ENCODE measurements at regions not wholly inside any gene's neighbourhood (a gene's known extent, or its start where the extent isn't known, plus 50 kb on each side); places are given as distances from the start of the nearest gene placed in this dataset.

DNA sequence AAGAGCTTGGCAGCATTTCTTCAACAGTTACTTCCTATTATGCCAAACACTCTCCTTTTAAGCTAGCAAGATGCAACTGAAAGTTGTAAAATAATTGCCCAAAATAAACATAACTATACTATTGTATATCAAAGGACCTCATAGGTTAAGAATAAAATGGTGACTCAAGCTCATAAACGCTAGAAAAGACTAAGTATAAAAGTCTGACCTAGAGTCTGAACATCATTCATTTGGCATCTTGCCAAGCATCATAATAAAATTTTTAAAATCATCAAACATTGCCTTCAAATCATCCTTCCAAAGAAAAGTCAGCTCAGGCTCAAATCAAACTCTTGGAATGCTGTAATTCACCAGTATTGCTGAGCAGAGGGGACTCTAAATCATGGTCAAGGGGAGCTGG, 281.2 kb downstream of the QDPR start:
- Mint-ChIP-seq H3K36me3 (ENCODE audit: low read depth) (no peaks in the 10 kb centered on the region), H3K27ac (no peak overlapping the region), H3K27me3 (ENCODE audit: low read depth) (peaks cover 10% of the 10 kb centered on the region), H3K4me1 (ENCODE audit: low read depth) (no peaks in the 10 kb centered on the region), H3K4me3 (no peak overlapping the region), H3K9me3 (ENCODE audit: insufficient read depth) (no peaks in the 10 kb centered on the region)
- ChIA-PET CTCF (interaction anchor here (1.4 kb wide), 1 partner anchor 94 kb away, joined by 3 read pairs; no protein-coding TSS in a partner anchor), POLR2A (no interaction called here)
- DNase-seq (no peak), ATAC-seq (no peak)

GRCh38 chr4:17220816-17221215, 291.1 kb downstream of the QDPR start:
- CTCF ChIA-PET, result no interaction called here
- POLR2A ChIA-PET, result no interaction called here

GRCh38 chr4:17218786-17219185, 293.1 kb downstream of the QDPR start:
- CTCF ChIA-PET, result no interaction called here
- no peaks in the 10 kb centered on the region for H3K4me1 Mint-ChIP-seq (ENCODE audit: low read depth)
- no peaks in the 10 kb centered on the region for H3K36me3 Mint-ChIP-seq (ENCODE audit: low read depth)
- no peak for DNase-seq
- no peak overlapping the region for H3K4me3 Mint-ChIP-seq
- ATAC-seq, result no peak
- H3K27me3 Mint-ChIP-seq (ENCODE audit: low read depth), result no peaks in the 10 kb centered on the region
- H3K9me3 Mint-ChIP-seq (ENCODE audit: insufficient read depth), result no peaks in the 10 kb centered on the region
- POLR2A ChIA-PET, result no interaction called here
- H3K27ac Mint-ChIP-seq, result no peak overlapping the region

More at GRCh38 chr4:17220816-17221215, 291.1 kb downstream of the QDPR start:
- H3K4me3 Mint-ChIP-seq, result no peak overlapping the region
- no peaks in the 10 kb centered on the region for H3K9me3 Mint-ChIP-seq (ENCODE audit: insufficient read depth)
- no peak for DNase-seq
- H3K4me1 Mint-ChIP-seq (ENCODE audit: low read depth), result no peaks in the 10 kb centered on the region
- no peak overlapping the region for H3K27ac Mint-ChIP-seq
- no peaks in the 10 kb centered on the region for H3K27me3 Mint-ChIP-seq (ENCODE audit: low read depth)
- H3K36me3 Mint-ChIP-seq (ENCODE audit: low read depth), result no peaks in the 10 kb centered on the region
- ATAC-seq, result no peak

GRCh38 chr4:17206829-17207801, 304.8 kb downstream of the QDPR start:
- DNase-seq (no peak), ATAC-seq (no peak)
- H3K27ac Mint-ChIP-seq, result no peak overlapping the region
- no peaks in the 10 kb centered on the region for H3K36me3 Mint-ChIP-seq (ENCODE audit: low read depth)
- peaks cover 10% of the 10 kb centered on the region for H3K27me3 Mint-ChIP-seq (ENCODE audit: low read depth)
- H3K9me3 Mint-ChIP-seq (ENCODE audit: insufficient read depth), result no peaks in the 10 kb centered on the region
- ChIA-PET CTCF (no interaction called here), POLR2A (no interaction called here)
- no peak overlapping the region for H3K4me3 Mint-ChIP-seq
- no peaks in the 10 kb centered on the region for H3K4me1 Mint-ChIP-seq (ENCODE audit: low read depth)

DNA sequence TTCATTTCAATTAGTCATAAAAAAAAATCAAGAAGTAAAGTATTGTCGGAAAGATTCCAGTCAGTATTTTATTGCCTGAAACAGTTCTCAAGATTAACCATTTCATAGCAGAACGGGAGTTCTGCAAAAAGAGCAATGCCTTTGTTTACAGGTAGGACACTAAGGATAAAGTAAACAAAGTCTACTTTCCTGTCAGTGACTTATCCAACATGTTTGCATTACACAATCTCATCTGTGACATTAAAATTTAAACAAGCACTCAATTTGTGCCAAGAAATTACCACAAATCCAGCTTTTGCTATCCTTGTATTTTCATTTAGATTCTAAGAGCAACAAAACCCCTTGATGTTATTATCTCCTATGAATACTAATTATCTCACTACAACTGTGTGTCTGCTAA, 306.5 kb upstream of the LDB2 start:
- CTCF ChIA-PET, result no interaction called here
- H3K4me1 Mint-ChIP-seq (ENCODE audit: low read depth), result no peaks in the 10 kb centered on the region
- ATAC-seq (no peak), DNase-seq (no peak)
- POLR2A ChIA-PET, result no interaction called here
- H3K27me3 Mint-ChIP-seq (ENCODE audit: low read depth), result peaks cover 11% of the 10 kb centered on the region
- H3K9me3 Mint-ChIP-seq (ENCODE audit: insufficient read depth), result no peaks in the 10 kb centered on the region
- no peaks in the 10 kb centered on the region for H3K36me3 Mint-ChIP-seq (ENCODE audit: low read depth)
- H3K27ac Mint-ChIP-seq, result no peak overlapping the region
- H3K4me3 Mint-ChIP-seq, result no peak overlapping the region

DNA sequence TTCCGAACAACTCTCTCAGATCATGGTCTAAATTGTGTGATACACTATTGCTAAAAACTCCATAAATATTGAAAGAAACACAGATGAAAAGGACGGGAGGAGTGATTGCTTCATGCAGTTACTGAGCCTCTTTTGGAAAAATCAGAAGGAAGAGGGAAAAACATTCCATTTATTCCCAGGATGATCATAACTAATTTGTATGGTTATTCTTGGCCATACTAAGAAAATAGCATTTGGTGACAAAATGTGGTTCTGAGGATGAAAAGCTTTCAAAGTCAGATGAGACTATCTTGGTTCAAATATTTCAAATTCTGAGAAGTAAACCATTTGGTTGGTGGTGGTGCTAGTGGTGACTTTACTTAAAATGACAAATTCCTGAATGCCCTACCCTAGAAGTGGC, 305.4 kb upstream of the LDB2 start:
- ATAC-seq (no peak), DNase-seq (no peak)
- Mint-ChIP-seq H3K27ac (no peak overlapping the region), H3K9me3 (ENCODE audit: insufficient read depth) (no peaks in the 10 kb centered on the region), H3K27me3 (ENCODE audit: low read depth) (peaks cover 15% of the 10 kb centered on the region), H3K4me3 (no peak overlapping the region), H3K36me3 (ENCODE audit: low read depth) (no peaks in the 10 kb centered on the region), H3K4me1 (ENCODE audit: low read depth) (no peaks in the 10 kb centered on the region)
- ChIA-PET CTCF (no interaction called here), POLR2A (no interaction called here)

DNA sequence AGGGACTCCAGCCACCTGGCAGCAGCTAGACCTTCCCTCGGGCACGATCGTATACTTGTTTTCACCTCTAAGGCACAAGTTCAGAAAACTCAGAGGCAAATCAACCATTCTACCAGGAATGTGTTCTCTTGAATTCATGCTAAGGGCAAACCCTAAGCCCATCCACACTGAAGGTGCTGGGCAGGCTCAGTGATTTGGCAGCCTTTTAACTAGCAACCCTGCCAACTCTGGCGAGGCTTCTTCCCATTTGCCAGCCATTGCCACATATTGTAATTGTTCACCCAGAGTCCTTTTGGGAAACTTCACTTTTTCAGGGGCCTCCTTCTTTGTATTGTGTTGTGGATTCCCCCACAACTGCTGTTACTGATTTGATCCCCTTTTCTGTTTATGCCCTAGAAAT, 298.6 kb upstream of the LDB2 start:
- Mint-ChIP-seq H3K27me3 (ENCODE audit: low read depth) (peaks cover 6% of the 10 kb centered on the region), H3K36me3 (ENCODE audit: low read depth) (no peaks in the 10 kb centered on the region), H3K4me3 (no peak overlapping the region), H3K4me1 (ENCODE audit: low read depth) (no peaks in the 10 kb centered on the region), H3K27ac (no peak overlapping the region), H3K9me3 (ENCODE audit: insufficient read depth) (no peaks in the 10 kb centered on the region)
- ChIA-PET CTCF (no interaction called here), POLR2A (no interaction called here)
- ATAC-seq (no peak), DNase-seq (no peak)

GRCh38 chr4:17195461-17196275, 297.2 kb upstream of the LDB2 start:
- no peaks in the 10 kb centered on the region for H3K36me3 Mint-ChIP-seq (ENCODE audit: low read depth)
- no peak overlapping the region for H3K27ac Mint-ChIP-seq
- ChIA-PET POLR2A (no interaction called here), CTCF (no interaction called here)
- no peaks in the 10 kb centered on the region for H3K9me3 Mint-ChIP-seq (ENCODE audit: insufficient read depth)
- DNase-seq (no peak), ATAC-seq (no peak)
- peaks cover 6% of the 10 kb centered on the region for H3K27me3 Mint-ChIP-seq (ENCODE audit: low read depth)
- no peaks in the 10 kb centered on the region for H3K4me1 Mint-ChIP-seq (ENCODE audit: low read depth)
- no peak overlapping the region for H3K4me3 Mint-ChIP-seq

DNA sequence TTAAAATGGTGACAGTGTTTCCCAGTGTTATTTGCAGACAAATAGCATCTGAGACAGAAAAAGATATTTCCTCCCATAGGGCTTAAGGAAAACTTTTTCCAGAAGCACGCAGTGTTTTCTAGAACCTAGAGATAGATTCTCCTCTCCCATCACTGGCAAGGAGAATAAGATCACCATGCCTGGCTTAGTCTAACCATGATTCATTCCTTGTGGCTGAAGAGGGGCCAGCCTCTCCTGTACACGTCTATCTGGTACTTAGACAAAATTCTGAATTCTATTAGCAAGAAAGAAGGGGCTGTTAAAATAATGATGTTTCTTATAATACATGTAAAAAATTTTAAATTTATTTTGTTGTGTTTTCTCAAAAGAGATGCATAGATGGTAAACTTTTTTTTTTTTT, 296.1 kb upstream of the LDB2 start:
- POLR2A ChIA-PET, result no interaction called here
- Mint-ChIP-seq H3K4me1 (ENCODE audit: low read depth) (no peaks in the 10 kb centered on the region), H3K36me3 (ENCODE audit: low read depth) (no peaks in the 10 kb centered on the region), H3K27me3 (ENCODE audit: low read depth) (peaks cover 2% of the 10 kb centered on the region), H3K27ac (no peak overlapping the region), H3K4me3 (no peak overlapping the region), H3K9me3 (ENCODE audit: insufficient read depth) (no peaks in the 10 kb centered on the region)
- no peak for DNase-seq
- CTCF ChIA-PET, result no interaction called here
- ATAC-seq, result no peak

GRCh38 chr4:17189759-17190158, 291.3 kb upstream of the LDB2 start:
- ChIA-PET CTCF (interaction anchor here (0.7 kb wide), 1 partner anchor 132 kb away, joined by 3 read pairs; no protein-coding TSS in a partner anchor), POLR2A (no interaction called here)
- Mint-ChIP-seq H3K9me3 (ENCODE audit: insufficient read depth) (no peaks in the 10 kb centered on the region), H3K36me3 (ENCODE audit: low read depth) (no peaks in the 10 kb centered on the region), H3K27me3 (ENCODE audit: low read depth) (no peaks in the 10 kb centered on the region), H3K27ac (no peak overlapping the region), H3K4me3 (no peak overlapping the region), H3K4me1 (ENCODE audit: low read depth) (no peaks in the 10 kb centered on the region)
- no peak for DNase-seq
- no peak for ATAC-seq

- H3K27ac Mint-ChIP-seq, result no peak overlapping the region
- DNase-seq, result no peak
- H3K27me3 Mint-ChIP-seq (ENCODE audit: low read depth), result no peaks in the 10 kb centered on the region
- H3K36me3 Mint-ChIP-seq (ENCODE audit: low read depth), result no peaks in the 10 kb centered on the region
- POLR2A ChIA-PET, result no interaction called here
- H3K4me1 Mint-ChIP-seq (ENCODE audit: low read depth), result no peaks in the 10 kb centered on the region
- H3K4me3 Mint-ChIP-seq, result no peak overlapping the region
- no peaks in the 10 kb centered on the region for H3K9me3 Mint-ChIP-seq (ENCODE audit: insufficient read depth)
- CTCF ChIA-PET, result interaction anchor here (0.7 kb wide), 1 partner anchor 132 kb away, joined by 3 read pairs; no protein-coding TSS in a partner anchor
- ATAC-seq, result no peak
Observed at GRCh38 chr4:17189401-17189720, 290.9 kb upstream of the LDB2 start.

DNA sequence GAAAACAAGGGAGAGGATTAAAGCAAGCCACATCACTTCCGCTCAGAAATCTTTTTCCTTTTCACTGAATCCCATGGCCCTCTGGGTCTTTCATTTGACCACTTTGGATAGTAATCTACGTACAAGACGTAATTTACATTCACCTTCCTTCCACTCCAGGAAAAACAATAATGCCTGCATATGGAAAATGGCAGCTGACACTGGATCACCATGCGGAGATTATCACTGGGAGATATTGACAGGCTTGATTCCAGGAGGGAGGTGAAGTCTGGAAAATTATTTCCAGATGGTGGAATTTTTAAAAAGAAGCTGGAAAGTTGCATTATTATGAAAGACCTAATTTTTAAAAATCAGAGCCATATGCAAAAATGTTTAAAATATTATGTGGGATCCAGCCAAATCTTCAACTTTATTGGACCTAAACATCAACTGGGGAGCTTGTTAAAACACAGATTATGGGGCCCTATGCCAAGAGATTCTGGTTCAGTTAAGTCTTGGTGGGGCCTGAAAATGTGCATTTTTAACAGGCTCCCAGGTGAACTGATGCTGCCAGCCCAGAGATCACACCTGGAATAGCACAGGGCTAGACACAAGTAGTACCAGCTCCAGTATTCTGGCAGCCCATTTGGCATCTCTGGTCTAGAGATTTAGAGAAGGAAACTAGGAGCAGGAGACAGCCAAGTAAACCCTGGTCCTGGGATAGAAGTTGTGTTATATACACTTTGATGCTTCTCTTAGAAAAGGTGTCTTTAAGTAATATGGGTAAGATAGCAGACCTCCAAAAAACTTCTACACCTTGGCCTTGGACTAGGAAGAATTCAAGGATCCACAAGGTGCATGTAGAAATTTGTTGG, 290.3 kb upstream of the LDB2 start:
- ChIA-PET POLR2A (no interaction called here), CTCF (interaction anchor here (0.7 kb wide), 1 partner anchor 132 kb away, joined by 3 read pairs; no protein-coding TSS in a partner anchor)
- DNase-seq (no peak), ATAC-seq (no peak)
- H3K27me3 Mint-ChIP-seq (ENCODE audit: low read depth), result no peaks in the 10 kb centered on the region
- H3K4me1 Mint-ChIP-seq (ENCODE audit: low read depth), result no peaks in the 10 kb centered on the region
- no peaks in the 10 kb centered on the region for H3K9me3 Mint-ChIP-seq (ENCODE audit: insufficient read depth)
- no peak overlapping the region for H3K4me3 Mint-ChIP-seq
- no peak overlapping the region for H3K27ac Mint-ChIP-seq
- no peaks in the 10 kb centered on the region for H3K36me3 Mint-ChIP-seq (ENCODE audit: low read depth)

All from activated CD8-positive, alpha-beta T cell treated with anti-CD3 and anti-CD28 coated beads, Interleukin-2, amount 10 ng/mL, durations not matched to agents 7 days and 5 days (primary cell).